ENCODE measurements at regions not wholly inside any gene's neighbourhood (a gene's known extent, or its start where the extent isn't known, plus 50 kb on each side); places are given as distances from the start of the nearest gene placed in this dataset.

DNA sequence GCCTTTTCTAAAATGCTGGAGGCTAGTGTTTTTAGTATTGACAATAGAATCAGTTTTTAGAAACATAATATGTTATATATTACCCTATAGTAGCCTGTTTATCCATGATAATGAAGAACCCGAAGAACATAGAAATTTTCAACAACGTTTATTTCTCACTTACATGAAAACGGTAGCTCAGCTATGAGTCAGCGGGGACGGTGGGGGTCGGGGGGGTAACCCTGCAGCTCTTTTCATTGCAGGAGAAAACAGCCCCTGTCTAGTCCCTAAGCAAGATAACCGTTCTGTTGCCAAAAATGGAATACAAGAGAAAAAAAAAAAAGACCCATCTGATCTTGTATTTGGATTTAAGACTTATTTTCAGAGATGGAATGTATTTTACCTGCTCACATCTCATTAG is 1758.4 kb upstream of the AGA start:
- no peak for TF ChIP-seq TAF1 (IDR thresholded peaks at IDR 0.05; ENCODE audit: borderline replicate concordance, low read depth, low read length)
- no peak for TF ChIP-seq CHD4 (IDR thresholded peaks at IDR 0.05)
- TF ChIP-seq, protein P1, sequence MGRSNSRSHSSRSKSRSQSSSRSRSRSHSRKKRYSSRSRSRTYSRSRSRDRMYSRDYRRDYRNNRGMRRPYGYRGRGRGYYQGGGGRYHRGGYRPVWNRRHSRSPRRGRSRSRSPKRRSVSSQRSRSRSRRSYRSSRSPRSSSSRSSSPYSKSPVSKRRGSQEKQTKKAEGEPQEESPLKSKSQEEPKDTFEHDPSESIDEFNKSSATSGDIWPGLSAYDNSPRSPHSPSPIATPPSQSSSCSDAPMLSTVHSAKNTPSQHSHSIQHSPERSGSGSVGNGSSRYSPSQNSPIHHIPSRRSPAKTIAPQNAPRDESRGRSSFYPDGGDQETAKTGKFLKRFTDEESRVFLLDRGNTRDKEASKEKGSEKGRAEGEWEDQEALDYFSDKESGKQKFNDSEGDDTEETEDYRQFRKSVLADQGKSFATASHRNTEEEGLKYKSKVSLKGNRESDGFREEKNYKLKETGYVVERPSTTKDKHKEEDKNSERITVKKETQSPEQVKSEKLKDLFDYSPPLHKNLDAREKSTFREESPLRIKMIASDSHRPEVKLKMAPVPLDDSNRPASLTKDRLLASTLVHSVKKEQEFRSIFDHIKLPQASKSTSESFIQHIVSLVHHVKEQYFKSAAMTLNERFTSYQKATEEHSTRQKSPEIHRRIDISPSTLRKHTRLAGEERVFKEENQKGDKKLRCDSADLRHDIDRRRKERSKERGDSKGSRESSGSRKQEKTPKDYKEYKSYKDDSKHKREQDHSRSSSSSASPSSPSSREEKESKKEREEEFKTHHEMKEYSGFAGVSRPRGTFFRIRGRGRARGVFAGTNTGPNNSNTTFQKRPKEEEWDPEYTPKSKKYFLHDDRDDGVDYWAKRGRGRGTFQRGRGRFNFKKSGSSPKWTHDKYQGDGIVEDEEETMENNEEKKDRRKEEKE (IDR thresholded peaks at IDR 0.05): no peak
- TF ChIP-seq, protein P2, sequence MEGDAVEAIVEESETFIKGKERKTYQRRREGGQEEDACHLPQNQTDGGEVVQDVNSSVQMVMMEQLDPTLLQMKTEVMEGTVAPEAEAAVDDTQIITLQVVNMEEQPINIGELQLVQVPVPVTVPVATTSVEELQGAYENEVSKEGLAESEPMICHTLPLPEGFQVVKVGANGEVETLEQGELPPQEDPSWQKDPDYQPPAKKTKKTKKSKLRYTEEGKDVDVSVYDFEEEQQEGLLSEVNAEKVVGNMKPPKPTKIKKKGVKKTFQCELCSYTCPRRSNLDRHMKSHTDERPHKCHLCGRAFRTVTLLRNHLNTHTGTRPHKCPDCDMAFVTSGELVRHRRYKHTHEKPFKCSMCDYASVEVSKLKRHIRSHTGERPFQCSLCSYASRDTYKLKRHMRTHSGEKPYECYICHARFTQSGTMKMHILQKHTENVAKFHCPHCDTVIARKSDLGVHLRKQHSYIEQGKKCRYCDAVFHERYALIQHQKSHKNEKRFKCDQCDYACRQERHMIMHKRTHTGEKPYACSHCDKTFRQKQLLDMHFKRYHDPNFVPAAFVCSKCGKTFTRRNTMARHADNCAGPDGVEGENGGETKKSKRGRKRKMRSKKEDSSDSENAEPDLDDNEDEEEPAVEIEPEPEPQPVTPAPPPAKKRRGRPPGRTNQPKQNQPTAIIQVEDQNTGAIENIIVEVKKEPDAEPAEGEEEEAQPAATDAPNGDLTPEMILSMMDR (IDR thresholded peaks at IDR 0.05 in 2 of 3, conservative IDR thresholded peaks at IDR 0.05 in 1 of 3; ENCODE audit: control insufficient read depth in 2 of 3, extremely low read depth in 1 of 3, insufficient read depth in 1 of 3, low read depth in 3 of 3, low read length in 3 of 3): no peak

All from GM12878 (cell line).